ENCODE measurements at regions not wholly inside any gene's neighbourhood (a gene's known extent, or its start where the extent isn't known, plus 50 kb on each side); places are given as distances from the start of the nearest gene placed in this dataset.

GRCh38 chr6:91279740-91280493 is 693.0 kb upstream of the MAP3K7 start:
- Histone ChIP-seq H3K9me3 (no peaks in the 10 kb centered on the region), H3K27ac (no peak overlapping the region), H3K4me2 (no peak overlapping the region), H3K4me1 (no peaks in the 10 kb centered on the region), H3K4me3 (no peak overlapping the region)
- WGBS (ENCODE audit: missing lambda C conversion rate): 28% methylated on average over 7 of the region's 7 CpGs
- ATAC-seq (no peak), FAIRE-seq (no peak), DNase-seq (ENCODE audit: low read depth in 1 of 2, low spot score in 1 of 2) (no peak)
- ChIA-PET POLR2A (no interaction called here), CTCF (no interaction called here)
- TF ChIP-seq MAFK (IDR thresholded peaks at IDR 0.05; ENCODE audit: partially characterized antibody): no peak
- no peak for TF ChIP-seq FOSB (CRISPR knock-in tag; IDR thresholded peaks at IDR 0.05)
- no peak for TF ChIP-seq MAZ (IDR thresholded peaks at IDR 0.05; ENCODE audit: borderline replicate concordance, low read depth, low read length)
- no peak for TF ChIP-seq RCOR1 (IDR thresholded peaks at IDR 0.05; ENCODE audit: low read depth, low read length)
- no peak for TF ChIP-seq RNF2 (IDR thresholded peaks at IDR 0.05; ENCODE audit: borderline replicate concordance, low read depth)
- TF ChIP-seq NFE2L2 (conservative IDR thresholded peaks at IDR 0.05; ENCODE audit: low read length): no peak
- no peak for TF ChIP-seq MAX (IDR thresholded peaks at IDR 0.05)
- no peak for TF ChIP-seq RFX5 (IDR thresholded peaks at IDR 0.05)
- TF ChIP-seq HEYL (CRISPR knock-in tag; IDR thresholded peaks at IDR 0.05): no peak
- TF ChIP-seq FOXS1 (CRISPR knock-in tag; IDR thresholded peaks at IDR 0.05): no peak
- TF ChIP-seq EHMT2 (IDR thresholded peaks at IDR 0.05; ENCODE audit: low read depth): no peak
- TF ChIP-seq, protein P1, sequence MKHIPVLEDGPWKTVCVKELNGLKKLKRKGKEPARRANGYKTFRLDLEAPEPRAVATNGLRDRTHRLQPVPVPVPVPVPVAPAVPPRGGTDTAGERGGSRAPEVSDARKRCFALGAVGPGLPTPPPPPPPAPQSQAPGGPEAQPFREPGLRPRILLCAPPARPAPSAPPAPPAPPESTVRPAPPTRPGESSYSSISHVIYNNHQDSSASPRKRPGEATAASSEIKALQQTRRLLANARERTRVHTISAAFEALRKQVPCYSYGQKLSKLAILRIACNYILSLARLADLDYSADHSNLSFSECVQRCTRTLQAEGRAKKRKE (CRISPR knock-in tag; IDR thresholded peaks at IDR 0.05; ENCODE audit: low read depth): no peak
- TF ChIP-seq ZC3H11A (IDR thresholded peaks at IDR 0.05): no peak
- no peak for TF ChIP-seq POLR2AphosphoS2 (conservative IDR thresholded peaks at IDR 0.05; ENCODE audit: low read length)
- TF ChIP-seq TP53 (CRISPR knock-in tag; IDR thresholded peaks at IDR 0.05): no peak
- TF ChIP-seq PHF8 (IDR thresholded peaks at IDR 0.05; ENCODE audit: borderline replicate concordance, low read depth): no peak

DNA sequence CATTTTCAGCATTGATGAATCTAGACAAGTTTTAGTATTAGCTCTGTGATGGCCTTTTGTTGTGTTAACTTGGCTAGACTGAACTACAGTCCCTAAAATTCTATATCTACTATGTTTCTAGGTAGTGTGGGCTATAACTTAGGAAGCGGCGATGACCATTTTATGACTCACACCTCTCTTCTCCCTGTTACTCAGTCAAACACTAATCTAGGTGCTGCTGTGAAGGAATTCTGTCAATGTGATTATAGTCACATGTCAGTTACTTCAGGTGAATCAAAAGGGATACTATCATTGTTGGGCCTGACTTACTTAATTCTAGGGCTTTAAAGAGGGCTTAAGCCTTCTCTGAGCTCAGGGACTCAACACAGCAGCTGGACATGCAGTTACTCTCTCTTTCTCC is 691.5 kb upstream of the MAP3K7 start:
- ChIA-PET CTCF (no interaction called here), POLR2A (no interaction called here)
- no peak for DNase-seq (ENCODE audit: low read depth in 1 of 2, low spot score in 1 of 2)
- no peak overlapping the region for H3K4me2 ChIP-seq
- no peaks in the 10 kb centered on the region for H3K4me1 ChIP-seq
- ATAC-seq: no peak
- H3K4me3 ChIP-seq: no peak overlapping the region
- TF ChIP-seq RFX5 (IDR thresholded peaks at IDR 0.05) (no peak), RNF2 (IDR thresholded peaks at IDR 0.05; ENCODE audit: borderline replicate concordance, low read depth) (no peak), HOXA7 (CRISPR knock-in tag; IDR thresholded peaks at IDR 0.05) (no peak), TP53 (CRISPR knock-in tag; IDR thresholded peaks at IDR 0.05) (no peak), TFCP2L1 (CRISPR knock-in tag; IDR thresholded peaks at IDR 0.05) (no peak), MAFK (IDR thresholded peaks at IDR 0.05; ENCODE audit: partially characterized antibody) (no peak), HEYL (CRISPR knock-in tag; IDR thresholded peaks at IDR 0.05) (no peak), ZC3H11A (IDR thresholded peaks at IDR 0.05) (no peak), RCOR1 (IDR thresholded peaks at IDR 0.05; ENCODE audit: low read depth, low read length) (no peak), HMGXB4 (CRISPR knock-in tag; IDR thresholded peaks at IDR 0.05; ENCODE audit: borderline replicate concordance) (no peak), CBX2 (IDR thresholded peaks at IDR 0.05; ENCODE audit: borderline replicate concordance, low read depth) (no peak), BCL3 (IDR thresholded peaks at IDR 0.05) (no peak), POLR2AphosphoS2 (conservative IDR thresholded peaks at IDR 0.05; ENCODE audit: low read length) (no peak)
- H3K9me3 ChIP-seq: no peaks in the 10 kb centered on the region
- FAIRE-seq: no peak
- H3K27ac ChIP-seq: no peak overlapping the region
- WGBS (ENCODE audit: missing lambda C conversion rate): 57% methylated on average over 2 of the region's 2 CpGs
